HepG2 (cell line): ENCODE measurements at regions not wholly inside any gene's neighbourhood (a gene's known extent, or its start where the extent isn't known, plus 50 kb on each side); places are given as distances from the start of the nearest gene placed in this dataset.
"Not testable (repeated sequence)": the region's sequence is repeated elsewhere in the genome, so short reads cannot be mapped to it uniquely, and the experiment has no call there.

ENCODE experiments used
- ATAC-seq: fragments of 200-7000 bp; cut with Tn5 transposase; 3 replicates; pipeline ENCODE4 v1.9.1; 2020; ENCODE audit warnings: mild to moderate bottlenecking, moderate library complexity
- BruUV-seq: library from RNA; stranded (reverse); fragments of 400-500 nt; replicated peaks from 2 replicates; lab custom pipeline; 2021; lab: Mats Ljungman, UMichigan
- CTCF ChIA-PET: fragments of 300-600 bp; formaldehyde crosslinking; extraction: SDS; loops from one replicate; lab custom pipeline; 2021; ENCODE audit warnings: low total read pairs, inconsistent platforms, low intra/inter-chr PET ratio; lab: Yijun Ruan, JAX
- POLR2A ChIA-PET: fragments of 350-600 bp; sonication (Branson Sonifier 250); formaldehyde crosslinking; loops from one replicate; lab custom pipeline; 2020; ENCODE audit warnings: antibody characterized with exemption, inconsistent platforms; lab: Yijun Ruan, JAX
- DNase-seq: peaks from one replicate; pipeline ENCODE4 v3.0.0-alpha.2; 2015; ENCODE audit warnings: low spot score
- FAIRE-seq: peaks from 3 replicates; lab custom pipeline; 2011; peaks lifted over from hg19 to GRCh38; lab: Jason Lieb, UNC
- H2AFZ ChIP-seq: one replicate; pipeline ENCODE4 v1.6.1; 2011; ENCODE audit warnings: low read length, inconsistent platforms
- H3K27ac ChIP-seq: fragments of 300-600 bp; 3 replicates; pipeline ENCODE4 v1.8.0; 2011; ENCODE audit warnings: mixed run types, mild to moderate bottlenecking, mixed read lengths, low read length, inconsistent platforms; ENCODE audit not compliant: insufficient read depth; ENCODE audit errors: extremely low read length
- H3K27me3 ChIP-seq, 2 experiments: fragments of 200-600 bp in 1 of 2; 2 replicates in 1 of 2; 3 replicates in 1 of 2; pipeline versions ENCODE4 v1.6.0 to v1.8.0; 2011; ENCODE audit warnings: low read length in 2 of 2, mild to moderate bottlenecking in 2 of 2, moderate library complexity in 2 of 2, inconsistent platforms in 1 of 2; ENCODE audit not compliant: insufficient read depth in 2 of 2, control insufficient read depth in 1 of 2
- H3K36me3 ChIP-seq, 2 experiments: fragments of 200-600 bp in 1 of 2; replicated peaks in 1 of 2; 2 replicates in 1 of 2; 3 replicates in 1 of 2; pipeline versions ENCODE4 v1.5.1 to v1.8.0; 2011; ENCODE audit warnings: low read length in 2 of 2, inconsistent platforms in 1 of 2; ENCODE audit not compliant: insufficient read depth in 2 of 2, control insufficient read depth in 1 of 2
- H3K4me1 ChIP-seq: 2 replicates; pipeline ENCODE4 v1.5.1; 2012; ENCODE audit warnings: low read length, inconsistent platforms; ENCODE audit not compliant: insufficient read depth
- H3K4me2 ChIP-seq: 2 replicates; pipeline ENCODE4 v1.6.0; 2011; ENCODE audit warnings: low read depth, low read length, inconsistent platforms
- H3K4me3 ChIP-seq, 3 experiments: fragments of 200-600 bp in 1 of 3; sonication (generic), shearing (Covaris generic) in 1 of 3; replicated peaks in 1 of 3; 2 replicates each; pipeline ENCODE4 v1.5.1; 2011 to 2016; ENCODE audit warnings: low read length in 3 of 3, inconsistent platforms in 2 of 3, low read depth in 2 of 3, mild to moderate bottlenecking in 2 of 3, control low read depth in 1 of 3, mixed read lengths in 1 of 3; ENCODE audit not compliant: insufficient read depth in 1 of 3
- H3K79me2 ChIP-seq: one replicate; pipeline ENCODE4 v1.6.1; 2011; ENCODE audit warnings: low read length, inconsistent platforms; ENCODE audit not compliant: insufficient read depth
- H3K9ac ChIP-seq: 2 replicates; pipeline ENCODE4 v1.6.0; 2011; ENCODE audit warnings: mild to moderate bottlenecking, low read depth, low read length, inconsistent platforms; ENCODE audit not compliant: insufficient read depth
- H3K9me3 ChIP-seq: 2 replicates; pipeline ENCODE4 v1.5.1; 2012; ENCODE audit warnings: mild to moderate bottlenecking, low read length
- H4K20me1 ChIP-seq: 2 replicates; pipeline ENCODE4 v1.6.0; 2011; ENCODE audit warnings: inconsistent platforms, mild to moderate bottlenecking, low read length, moderate library complexity; ENCODE audit not compliant: insufficient read depth
- ZFP36 ChIP-seq: fragments of 150-350 bp; IDR thresholded peaks from 2 replicates; pipeline ENCODE4 v1.6.1; 2018; ENCODE audit warnings: borderline replicate concordance, low read length, low read depth; ENCODE audit not compliant: partially characterized antibody
- WGBS: methylation state at CpG from one replicate; pipeline ENCODE4 v1.1.6; 2017; ENCODE audit warnings: low lambda C conversion rate; 5-methylcytosine and 5-hydroxymethylcytosine counted together
- in situ Hi-C: cut with HindIII; loops from 2 replicates; pipeline ENCODE4 v1.10.0; 2017; ENCODE audit warnings: low pct_unique_long_range_greater_than_20kb; ENCODE audit not compliant: extremely low pct_ligation_motif_present
- intact Hi-C: fragments of 100-400 bp; cut with micrococcal nuclease; formaldehyde crosslinking; loops from one replicate; pipeline ENCODE4 v1.10.0; 2022; ENCODE audit not compliant: unreplicated experiment

- TF ChIP-seq ZFP36, result no peak
Observed at GRCh38 chrX:140422501-140422900, 82.4 kb downstream of the SOX3 start (continued).

- H3K27ac ChIP-seq, in situ Hi-C loops, H3K4me1 ChIP-seq, intact Hi-C loops, H4K20me1 ChIP-seq, H2AFZ ChIP-seq, FAIRE-seq, DNase-seq, POLR2A ChIA-PET, ATAC-seq, H3K9me3 ChIP-seq, H3K4me2 ChIP-seq, H3K4me3 ChIP-seq, H3K9ac ChIP-seq, BruUV-seq, CTCF ChIA-PET, H3K79me2 ChIP-seq, H3K36me3 ChIP-seq, H3K27me3 ChIP-seq: not testable (repeated sequence)
- 0% methylated on average over 1 of the region's 1 CpG for WGBS
Observed at GRCh38 chrX:140402131-140402530, 102.7 kb downstream of the SOX3 start.

- DNase-seq, H3K4me2 ChIP-seq, H3K27me3 ChIP-seq, H3K79me2 ChIP-seq, CTCF ChIA-PET, H3K36me3 ChIP-seq, FAIRE-seq, in situ Hi-C loops, ATAC-seq, H3K27ac ChIP-seq, H4K20me1 ChIP-seq, H3K4me1 ChIP-seq, H3K4me3 ChIP-seq, BruUV-seq, H3K9me3 ChIP-seq, intact Hi-C loops, H2AFZ ChIP-seq, POLR2A ChIA-PET, H3K9ac ChIP-seq: not testable (repeated sequence)
Observed at GRCh38 chrX:140396326-140396725, 108.5 kb downstream of the SOX3 start.
